Kidney glomerular epithelial cell (primary cell): ENCODE measurements at regions not wholly inside any gene's neighbourhood (a gene's known extent, or its start where the extent isn't known, plus 50 kb on each side); places are given as distances from the start of the nearest gene placed in this dataset.
"Not testable (repeated sequence)": the region's sequence is repeated elsewhere in the genome, so short reads cannot be mapped to it uniquely, and the experiment has no call there.

Experiments used
- DNase-seq: peaks from one replicate; lab custom pipeline; 2025; lab: John Stamatoyannopoulos, UW

- DNase-seq, result no peak
Observed at GRCh38 chr16:60271781-60272180, 1537.7 kb upstream of the GOT2 start.

- DNase-seq, result no peak
Observed at GRCh38 chr16:60271025-60271771, 1537.1 kb upstream of the GOT2 start.

GRCh38 chr16:60261425-60261824 is 1527.3 kb upstream of the GOT2 start:
- no peak for DNase-seq

GRCh38 chr16:60259956-60260355 is 1525.8 kb upstream of the GOT2 start:
- no peak for DNase-seq

- no peak for DNase-seq
Observed at GRCh38 chr16:60246086-60246485, 1512.0 kb upstream of the GOT2 start.

- DNase-seq, result no peak
Observed at GRCh38 chr16:60241671-60242070, 1507.6 kb upstream of the GOT2 start.

- no peak for DNase-seq
Observed at GRCh38 chr16:60230666-60231065, 1496.5 kb upstream of the GOT2 start.

- no peak for DNase-seq
Observed at GRCh38 chr16:60225541-60225940, 1491.4 kb upstream of the GOT2 start.

GRCh38 chr16:60217787-60218186 is 1483.7 kb upstream of the GOT2 start:
- no peak for DNase-seq

GRCh38 chr16:60214311-60214710 is 1480.2 kb upstream of the GOT2 start:
- no peak for DNase-seq

- DNase-seq, result no peak
Observed at GRCh38 chr16:60206516-60206915, 1472.4 kb upstream of the GOT2 start.

- DNase-seq, result no peak
Observed at GRCh38 chr16:60204181-60204580, 1470.1 kb upstream of the GOT2 start.

GRCh38 chr16:60203525-60204124 is 1469.5 kb upstream of the GOT2 start:
- no peak for DNase-seq

- not testable (repeated sequence) for DNase-seq
Observed at GRCh38 chr16:60200729-60201128, 1466.6 kb upstream of the GOT2 start.

GRCh38 chr16:60200161-60200560 is 1466.0 kb upstream of the GOT2 start:
- no peak for DNase-seq

- DNase-seq, result no peak
Observed at GRCh38 chr16:60199150-60199549, 1465.0 kb upstream of the GOT2 start.

- no peak for DNase-seq
Observed at GRCh38 chr16:60181536-60181935, 1447.4 kb upstream of the GOT2 start.

GRCh38 chr16:60180609-60181008 is 1446.5 kb upstream of the GOT2 start:
- DNase-seq, result no peak

- no peak for DNase-seq
Observed at GRCh38 chr16:60170196-60170595, 1436.1 kb upstream of the GOT2 start.

GRCh38 chr16:60166111-60166510 is 1432.0 kb upstream of the GOT2 start:
- DNase-seq, result no peak

GRCh38 chr16:60151987-60152386 is 1417.9 kb upstream of the GOT2 start:
- DNase-seq, result no peak

GRCh38 chr16:60150907-60151306 is 1416.8 kb upstream of the GOT2 start:
- DNase-seq, result no peak

- no peak for DNase-seq
Observed at GRCh38 chr16:60143348-60143705, 1409.2 kb upstream of the GOT2 start.
